H1 (cell line): ENCODE measurements at regions not wholly inside any gene's neighbourhood (a gene's known extent, or its start where the extent isn't known, plus 50 kb on each side); places are given as distances from the start of the nearest gene placed in this dataset.

Source experiments
- EP300 ChIP-seq, 2 experiments: IDR thresholded peaks; 1 replicate in 1 of 2; 2 replicates in 1 of 2; pipeline ENCODE4 v1.6.1; 2011 to 2012; ENCODE audit warnings: low read depth in 2 of 2, low read length in 2 of 2, mild to moderate bottlenecking in 2 of 2, borderline replicate concordance in 1 of 2, inconsistent platforms in 1 of 2, moderate library complexity in 1 of 2
- HDAC2 ChIP-seq, 2 experiments: fragments of 300-600 bp in 1 of 2; sonication (generic) in 1 of 2; IDR thresholded peaks; 2 replicates each; pipeline ENCODE4 v1.6.1; 2011 to 2012; ENCODE audit warnings: low read depth in 2 of 2, low read length in 2 of 2, mild to moderate bottlenecking in 2 of 2, moderate library complexity in 2 of 2, borderline replicate concordance in 1 of 2, inconsistent platforms in 1 of 2
- POLR2AphosphoS5 ChIP-seq: IDR thresholded peaks from 2 replicates; pipeline ENCODE4 v1.6.1; 2011; ENCODE audit warnings: low read depth, low read length
- RAD21 ChIP-seq, 2 experiments: IDR thresholded peaks in 1 of 2; conservative IDR thresholded peaks in 1 of 2; 2 replicates each; pipeline ENCODE4 v1.6.1; 2011; ENCODE audit warnings: low read depth in 2 of 2, low read length in 2 of 2, improper control_type of control experiment in 1 of 2, inconsistent platforms in 1 of 2, mild to moderate bottlenecking in 1 of 2, moderate library complexity in 1 of 2
- SP1 ChIP-seq: IDR thresholded peaks from 2 replicates; pipeline ENCODE4 v1.6.1; 2011; ENCODE audit warnings: low read depth, low read length
- TAF1 ChIP-seq: IDR thresholded peaks from 2 replicates; pipeline ENCODE4 v1.6.1; 2011; ENCODE audit warnings: mild to moderate bottlenecking, low read depth, low read length
- TF ChIP-seq, protein P1 (sequence below): fragments of 300-600 bp; sonication (generic); IDR thresholded peaks from 2 replicates; pipeline ENCODE4 v1.7.1; 2012; ENCODE audit warnings: low read length, moderate library complexity, mild to moderate bottlenecking, inconsistent platforms; ENCODE audit not compliant: insufficient replicate concordance

DNA sequence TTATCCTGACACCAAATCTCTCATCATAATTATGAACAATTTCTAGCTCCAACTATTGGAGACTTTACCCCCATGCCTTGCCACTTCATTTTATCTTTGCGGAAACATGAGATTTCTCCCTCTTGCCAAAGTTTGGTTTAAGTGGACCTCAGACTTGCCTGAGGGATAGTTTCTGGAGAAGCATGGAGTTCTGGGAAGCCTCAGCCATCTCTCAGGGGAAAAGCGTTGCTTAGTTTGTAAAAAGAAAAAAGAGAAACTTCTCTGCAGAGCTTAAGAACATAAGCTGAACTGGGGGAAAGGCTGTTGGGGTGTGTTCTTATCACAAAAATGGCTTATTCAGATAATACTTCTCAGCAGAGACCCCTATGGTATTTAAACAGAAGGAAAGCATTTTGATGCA lies 347.4 kb upstream of the ADAMTS9 start (continued):
- TF ChIP-seq, protein P1, sequence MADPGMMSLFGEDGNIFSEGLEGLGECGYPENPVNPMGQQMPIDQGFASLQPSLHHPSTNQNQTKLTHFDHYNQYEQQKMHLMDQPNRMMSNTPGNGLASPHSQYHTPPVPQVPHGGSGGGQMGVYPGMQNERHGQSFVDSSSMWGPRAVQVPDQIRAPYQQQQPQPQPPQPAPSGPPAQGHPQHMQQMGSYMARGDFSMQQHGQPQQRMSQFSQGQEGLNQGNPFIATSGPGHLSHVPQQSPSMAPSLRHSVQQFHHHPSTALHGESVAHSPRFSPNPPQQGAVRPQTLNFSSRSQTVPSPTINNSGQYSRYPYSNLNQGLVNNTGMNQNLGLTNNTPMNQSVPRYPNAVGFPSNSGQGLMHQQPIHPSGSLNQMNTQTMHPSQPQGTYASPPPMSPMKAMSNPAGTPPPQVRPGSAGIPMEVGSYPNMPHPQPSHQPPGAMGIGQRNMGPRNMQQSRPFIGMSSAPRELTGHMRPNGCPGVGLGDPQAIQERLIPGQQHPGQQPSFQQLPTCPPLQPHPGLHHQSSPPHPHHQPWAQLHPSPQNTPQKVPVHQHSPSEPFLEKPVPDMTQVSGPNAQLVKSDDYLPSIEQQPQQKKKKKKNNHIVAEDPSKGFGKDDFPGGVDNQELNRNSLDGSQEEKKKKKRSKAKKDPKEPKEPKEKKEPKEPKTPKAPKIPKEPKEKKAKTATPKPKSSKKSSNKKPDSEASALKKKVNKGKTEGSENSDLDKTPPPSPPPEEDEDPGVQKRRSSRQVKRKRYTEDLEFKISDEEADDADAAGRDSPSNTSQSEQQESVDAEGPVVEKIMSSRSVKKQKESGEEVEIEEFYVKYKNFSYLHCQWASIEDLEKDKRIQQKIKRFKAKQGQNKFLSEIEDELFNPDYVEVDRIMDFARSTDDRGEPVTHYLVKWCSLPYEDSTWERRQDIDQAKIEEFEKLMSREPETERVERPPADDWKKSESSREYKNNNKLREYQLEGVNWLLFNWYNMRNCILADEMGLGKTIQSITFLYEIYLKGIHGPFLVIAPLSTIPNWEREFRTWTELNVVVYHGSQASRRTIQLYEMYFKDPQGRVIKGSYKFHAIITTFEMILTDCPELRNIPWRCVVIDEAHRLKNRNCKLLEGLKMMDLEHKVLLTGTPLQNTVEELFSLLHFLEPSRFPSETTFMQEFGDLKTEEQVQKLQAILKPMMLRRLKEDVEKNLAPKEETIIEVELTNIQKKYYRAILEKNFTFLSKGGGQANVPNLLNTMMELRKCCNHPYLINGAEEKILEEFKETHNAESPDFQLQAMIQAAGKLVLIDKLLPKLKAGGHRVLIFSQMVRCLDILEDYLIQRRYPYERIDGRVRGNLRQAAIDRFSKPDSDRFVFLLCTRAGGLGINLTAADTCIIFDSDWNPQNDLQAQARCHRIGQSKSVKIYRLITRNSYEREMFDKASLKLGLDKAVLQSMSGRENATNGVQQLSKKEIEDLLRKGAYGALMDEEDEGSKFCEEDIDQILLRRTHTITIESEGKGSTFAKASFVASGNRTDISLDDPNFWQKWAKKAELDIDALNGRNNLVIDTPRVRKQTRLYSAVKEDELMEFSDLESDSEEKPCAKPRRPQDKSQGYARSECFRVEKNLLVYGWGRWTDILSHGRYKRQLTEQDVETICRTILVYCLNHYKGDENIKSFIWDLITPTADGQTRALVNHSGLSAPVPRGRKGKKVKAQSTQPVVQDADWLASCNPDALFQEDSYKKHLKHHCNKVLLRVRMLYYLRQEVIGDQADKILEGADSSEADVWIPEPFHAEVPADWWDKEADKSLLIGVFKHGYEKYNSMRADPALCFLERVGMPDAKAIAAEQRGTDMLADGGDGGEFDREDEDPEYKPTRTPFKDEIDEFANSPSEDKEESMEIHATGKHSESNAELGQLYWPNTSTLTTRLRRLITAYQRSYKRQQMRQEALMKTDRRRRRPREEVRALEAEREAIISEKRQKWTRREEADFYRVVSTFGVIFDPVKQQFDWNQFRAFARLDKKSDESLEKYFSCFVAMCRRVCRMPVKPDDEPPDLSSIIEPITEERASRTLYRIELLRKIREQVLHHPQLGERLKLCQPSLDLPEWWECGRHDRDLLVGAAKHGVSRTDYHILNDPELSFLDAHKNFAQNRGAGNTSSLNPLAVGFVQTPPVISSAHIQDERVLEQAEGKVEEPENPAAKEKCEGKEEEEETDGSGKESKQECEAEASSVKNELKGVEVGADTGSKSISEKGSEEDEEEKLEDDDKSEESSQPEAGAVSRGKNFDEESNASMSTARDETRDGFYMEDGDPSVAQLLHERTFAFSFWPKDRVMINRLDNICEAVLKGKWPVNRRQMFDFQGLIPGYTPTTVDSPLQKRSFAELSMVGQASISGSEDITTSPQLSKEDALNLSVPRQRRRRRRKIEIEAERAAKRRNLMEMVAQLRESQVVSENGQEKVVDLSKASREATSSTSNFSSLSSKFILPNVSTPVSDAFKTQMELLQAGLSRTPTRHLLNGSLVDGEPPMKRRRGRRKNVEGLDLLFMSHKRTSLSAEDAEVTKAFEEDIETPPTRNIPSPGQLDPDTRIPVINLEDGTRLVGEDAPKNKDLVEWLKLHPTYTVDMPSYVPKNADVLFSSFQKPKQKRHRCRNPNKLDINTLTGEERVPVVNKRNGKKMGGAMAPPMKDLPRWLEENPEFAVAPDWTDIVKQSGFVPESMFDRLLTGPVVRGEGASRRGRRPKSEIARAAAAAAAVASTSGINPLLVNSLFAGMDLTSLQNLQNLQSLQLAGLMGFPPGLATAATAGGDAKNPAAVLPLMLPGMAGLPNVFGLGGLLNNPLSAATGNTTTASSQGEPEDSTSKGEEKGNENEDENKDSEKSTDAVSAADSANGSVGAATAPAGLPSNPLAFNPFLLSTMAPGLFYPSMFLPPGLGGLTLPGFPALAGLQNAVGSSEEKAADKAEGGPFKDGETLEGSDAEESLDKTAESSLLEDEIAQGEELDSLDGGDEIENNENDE = no peak
- TF ChIP-seq POLR2AphosphoS5 = no peak
- TF ChIP-seq TAF1 = no peak
- no peak for TF ChIP-seq HDAC2 (IDR thresholded peaks at IDR 0.05; ENCODE audit: borderline replicate concordance in 1 of 2, low read depth in 2 of 2, low read length in 2 of 2)
- no peak for TF ChIP-seq EP300 (IDR thresholded peaks at IDR 0.05; ENCODE audit: borderline replicate concordance in 1 of 2, low read depth in 2 of 2, low read length in 2 of 2)
- TF ChIP-seq RAD21 (IDR thresholded peaks at IDR 0.05 in 1 of 2, conservative IDR thresholded peaks at IDR 0.05 in 1 of 2; ENCODE audit: low read depth in 2 of 2, low read length in 2 of 2) = no peak
- TF ChIP-seq SP1 = no peak
